ENCODE measurements at regions not wholly inside any gene's neighbourhood (a gene's known extent, or its start where the extent isn't known, plus 50 kb on each side); places are given as distances from the start of the nearest gene placed in this dataset.

DNA sequence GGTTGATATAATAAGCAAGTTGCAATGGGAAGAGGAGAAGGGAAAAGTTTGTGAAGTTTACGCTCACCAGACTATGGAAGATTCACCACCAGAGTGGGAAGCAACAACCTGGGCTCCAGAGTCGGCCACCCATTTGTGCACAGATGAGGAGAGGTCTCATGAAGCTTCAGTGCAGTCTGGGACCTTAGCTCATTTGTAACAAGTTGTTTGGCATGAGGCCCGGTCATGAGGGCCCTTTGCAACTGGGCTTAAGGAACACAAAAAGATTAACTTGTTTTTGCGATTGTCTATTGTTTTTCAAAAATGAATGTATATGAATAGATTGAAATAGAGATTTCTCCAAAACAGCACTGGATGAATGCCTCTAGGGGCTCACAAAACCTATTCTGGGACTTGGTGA lies 94.2 kb downstream of the ZNF737 start:
- TF ChIP-seq CTCF (IDR thresholded peaks at IDR 0.05) (no peak), POLR2AphosphoS5 (IDR thresholded peaks at IDR 0.05) (no peak)
